Body of pancreas (tissue), 4 donors: ENCODE measurements at regions not wholly inside any gene's neighbourhood (a gene's known extent, or its start where the extent isn't known, plus 50 kb on each side); places are given as distances from the start of the nearest gene placed in this dataset.

Source experiments
- POLR2A ChIP-seq, 3 donors: fragments of 450-650 bp; IDR thresholded peaks; one replicate each; pipeline ENCODE4 v1.6.1; 2016; ENCODE audit warnings: antibody characterized with exemption in 3 of 3, mild to moderate bottlenecking in 2 of 3
- TF ChIP-seq, protein P1 (sequence below), 7 experiments: fragments of 450-650 bp in 4 of 7; fragments of 200-600 bp in 3 of 7; sonication (generic) in 3 of 7; IDR thresholded peaks; one replicate each; pipeline ENCODE4 v1.5.1; 2016 to 2019; ENCODE audit warnings: antibody characterized with exemption in 7 of 7

DNA sequence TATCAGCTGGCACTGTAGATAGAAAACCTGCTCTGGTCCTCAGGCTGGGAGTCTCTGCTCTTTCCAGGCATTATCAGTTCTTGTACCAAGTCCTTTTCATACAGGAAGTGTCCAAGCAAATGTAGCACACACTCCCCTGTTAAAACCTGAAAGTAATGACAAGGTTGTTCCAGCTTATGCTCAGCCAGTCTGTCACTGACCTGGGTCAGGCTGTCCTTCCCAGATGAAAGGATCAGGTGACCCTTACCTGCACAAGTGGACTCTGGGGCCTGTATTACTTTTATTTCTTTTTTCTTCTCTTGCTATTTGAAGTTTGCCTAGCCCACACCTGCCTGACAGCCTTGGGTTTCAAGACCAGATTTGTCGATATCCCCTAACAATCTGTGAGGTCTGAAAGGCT lies 156.3 kb upstream of the SESN3 start:
- TF ChIP-seq, protein P1, sequence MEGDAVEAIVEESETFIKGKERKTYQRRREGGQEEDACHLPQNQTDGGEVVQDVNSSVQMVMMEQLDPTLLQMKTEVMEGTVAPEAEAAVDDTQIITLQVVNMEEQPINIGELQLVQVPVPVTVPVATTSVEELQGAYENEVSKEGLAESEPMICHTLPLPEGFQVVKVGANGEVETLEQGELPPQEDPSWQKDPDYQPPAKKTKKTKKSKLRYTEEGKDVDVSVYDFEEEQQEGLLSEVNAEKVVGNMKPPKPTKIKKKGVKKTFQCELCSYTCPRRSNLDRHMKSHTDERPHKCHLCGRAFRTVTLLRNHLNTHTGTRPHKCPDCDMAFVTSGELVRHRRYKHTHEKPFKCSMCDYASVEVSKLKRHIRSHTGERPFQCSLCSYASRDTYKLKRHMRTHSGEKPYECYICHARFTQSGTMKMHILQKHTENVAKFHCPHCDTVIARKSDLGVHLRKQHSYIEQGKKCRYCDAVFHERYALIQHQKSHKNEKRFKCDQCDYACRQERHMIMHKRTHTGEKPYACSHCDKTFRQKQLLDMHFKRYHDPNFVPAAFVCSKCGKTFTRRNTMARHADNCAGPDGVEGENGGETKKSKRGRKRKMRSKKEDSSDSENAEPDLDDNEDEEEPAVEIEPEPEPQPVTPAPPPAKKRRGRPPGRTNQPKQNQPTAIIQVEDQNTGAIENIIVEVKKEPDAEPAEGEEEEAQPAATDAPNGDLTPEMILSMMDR (IDR thresholded peaks at IDR 0.05), result no peak
- TF ChIP-seq POLR2A (IDR thresholded peaks at IDR 0.05), result no peak
